Type B pancreatic cell (in vitro differentiated cells): ENCODE measurements at regions not wholly inside any gene's neighbourhood (a gene's known extent, or its start where the extent isn't known, plus 50 kb on each side); places are given as distances from the start of the nearest gene placed in this dataset.

Experiments used
- DNase-seq: peaks from one replicate; pipeline ENCODE4 v3.0.0; 2021; ENCODE audit warnings: mixed read lengths; ENCODE audit not compliant: unreplicated experiment; ENCODE audit errors: extremely low spot score
- H3K27ac Mint-ChIP-seq: 2 replicates; pipeline ENCODE4 v1.8.0; 2021; ENCODE audit warnings: mild to moderate bottlenecking, mixed read lengths
- H3K27me3 Mint-ChIP-seq: 2 replicates; pipeline ENCODE4 v1.8.0; 2021; ENCODE audit warnings: mixed read lengths
- H3K36me3 Mint-ChIP-seq: 2 replicates; pipeline ENCODE4 v1.8.0; 2021; ENCODE audit warnings: mixed read lengths
- H3K4me1 Mint-ChIP-seq: one replicate; pipeline ENCODE4 v1.8.0; 2021; ENCODE audit warnings: mixed read lengths; ENCODE audit not compliant: unreplicated experiment
- H3K4me3 Mint-ChIP-seq: 2 replicates; pipeline ENCODE4 v1.8.0; 2021; ENCODE audit warnings: mild to moderate bottlenecking, mixed read lengths
- H3K9me3 Mint-ChIP-seq: 2 replicates; pipeline ENCODE4 v1.8.0; 2021; ENCODE audit warnings: mixed read lengths
- TF ChIP-seq, protein P1 (sequence below): fragments of 200-600 bp; sonication (generic); conservative IDR thresholded peaks from 2 replicates; pipeline ENCODE4 v1.5.0; 2021; ENCODE audit warnings: antibody characterized with exemption, mild to moderate bottlenecking

DNA sequence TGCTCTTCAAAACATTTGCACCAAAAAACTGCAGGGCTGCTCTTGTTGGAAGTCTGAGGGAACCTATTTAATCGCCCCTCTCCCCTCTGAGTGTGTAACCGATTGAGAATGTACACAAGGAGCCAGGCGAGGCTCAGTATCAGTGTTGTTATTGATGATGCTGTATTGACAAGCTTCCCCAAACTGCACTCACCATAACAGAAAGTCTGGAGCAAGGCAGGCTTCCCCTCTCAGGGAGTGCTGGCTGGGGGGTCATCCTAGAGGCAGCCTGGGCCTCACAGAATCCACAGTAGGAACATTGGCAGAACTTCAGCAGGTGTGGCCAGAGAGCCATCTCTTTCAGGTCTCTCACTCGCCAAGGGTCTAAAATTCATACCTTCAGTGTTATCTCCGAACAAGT, 58.1 kb upstream of the TUNAR start:
- Mint-ChIP-seq H3K36me3 (no peaks in the 10 kb centered on the region), H3K27me3 (peaks cover 19% of the 10 kb centered on the region)

DNA sequence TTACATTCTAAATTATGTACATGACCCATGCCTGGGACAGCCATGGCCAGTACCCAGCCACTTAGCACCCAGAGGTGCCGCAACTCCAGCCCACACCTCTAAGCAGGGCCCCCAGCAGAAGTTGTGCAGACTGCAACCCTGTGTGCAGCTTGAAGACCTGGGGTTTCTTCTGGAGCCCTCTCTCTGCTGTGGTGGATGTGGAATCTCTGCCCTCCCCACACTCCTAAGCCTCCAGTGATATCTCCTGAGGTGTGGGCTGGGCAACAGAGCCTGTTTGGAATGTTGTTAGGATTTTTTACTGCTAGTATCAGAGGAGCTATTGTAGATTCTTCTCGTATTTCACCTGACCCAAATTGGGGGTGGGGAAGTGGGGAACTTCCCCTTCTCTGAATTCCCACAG, 59.4 kb upstream of the TUNAR start:
- TF ChIP-seq, protein P1, sequence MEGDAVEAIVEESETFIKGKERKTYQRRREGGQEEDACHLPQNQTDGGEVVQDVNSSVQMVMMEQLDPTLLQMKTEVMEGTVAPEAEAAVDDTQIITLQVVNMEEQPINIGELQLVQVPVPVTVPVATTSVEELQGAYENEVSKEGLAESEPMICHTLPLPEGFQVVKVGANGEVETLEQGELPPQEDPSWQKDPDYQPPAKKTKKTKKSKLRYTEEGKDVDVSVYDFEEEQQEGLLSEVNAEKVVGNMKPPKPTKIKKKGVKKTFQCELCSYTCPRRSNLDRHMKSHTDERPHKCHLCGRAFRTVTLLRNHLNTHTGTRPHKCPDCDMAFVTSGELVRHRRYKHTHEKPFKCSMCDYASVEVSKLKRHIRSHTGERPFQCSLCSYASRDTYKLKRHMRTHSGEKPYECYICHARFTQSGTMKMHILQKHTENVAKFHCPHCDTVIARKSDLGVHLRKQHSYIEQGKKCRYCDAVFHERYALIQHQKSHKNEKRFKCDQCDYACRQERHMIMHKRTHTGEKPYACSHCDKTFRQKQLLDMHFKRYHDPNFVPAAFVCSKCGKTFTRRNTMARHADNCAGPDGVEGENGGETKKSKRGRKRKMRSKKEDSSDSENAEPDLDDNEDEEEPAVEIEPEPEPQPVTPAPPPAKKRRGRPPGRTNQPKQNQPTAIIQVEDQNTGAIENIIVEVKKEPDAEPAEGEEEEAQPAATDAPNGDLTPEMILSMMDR: no peak
- peaks cover 19% of the 10 kb centered on the region for H3K27me3 Mint-ChIP-seq
- no peak overlapping the region for H3K4me3 Mint-ChIP-seq
- no peaks in the 10 kb centered on the region for H3K36me3 Mint-ChIP-seq
- DNase-seq: peak; percentile 36
- H3K9me3 Mint-ChIP-seq: no peaks in the 10 kb centered on the region
- H3K4me1 Mint-ChIP-seq: no peaks in the 10 kb centered on the region
- no peak overlapping the region for H3K27ac Mint-ChIP-seq

More for the DNA sequence above, 58.1 kb upstream of the TUNAR start:
- peak; percentile 22 for DNase-seq
- no peak overlapping the region for H3K27ac Mint-ChIP-seq
- TF ChIP-seq, protein P1: no peak
- no peaks in the 10 kb centered on the region for H3K4me1 Mint-ChIP-seq
- no peak overlapping the region for H3K4me3 Mint-ChIP-seq
- H3K9me3 Mint-ChIP-seq: no peaks in the 10 kb centered on the region

DNA sequence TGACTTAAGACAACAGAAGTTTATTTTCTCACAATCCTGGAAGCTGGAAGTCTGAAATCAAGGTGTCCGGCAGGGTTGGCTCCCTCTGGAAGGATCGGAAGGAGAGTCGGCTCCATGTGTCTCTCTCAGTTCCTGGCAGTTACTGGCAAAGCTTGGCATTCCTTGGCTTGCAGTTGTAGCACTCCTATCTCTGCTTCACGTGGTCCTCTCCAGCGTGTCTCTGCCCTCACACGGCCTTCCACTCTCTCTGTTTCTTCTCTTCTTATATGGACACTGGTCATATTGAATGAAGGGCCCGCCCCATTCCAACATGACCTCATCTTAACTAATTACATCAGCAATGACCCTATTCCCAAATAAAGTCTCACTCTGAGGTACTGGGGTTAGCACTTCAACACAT, 60.1 kb upstream of the TUNAR start:
- Mint-ChIP-seq H3K4me1 (no peaks in the 10 kb centered on the region), H3K4me3 (no peak overlapping the region), H3K27me3 (peaks cover 19% of the 10 kb centered on the region), H3K36me3 (no peaks in the 10 kb centered on the region), H3K27ac (no peak overlapping the region), H3K9me3 (no peaks in the 10 kb centered on the region)
- DNase-seq: peak; percentile 27
- TF ChIP-seq, protein P1: no peak

DNA sequence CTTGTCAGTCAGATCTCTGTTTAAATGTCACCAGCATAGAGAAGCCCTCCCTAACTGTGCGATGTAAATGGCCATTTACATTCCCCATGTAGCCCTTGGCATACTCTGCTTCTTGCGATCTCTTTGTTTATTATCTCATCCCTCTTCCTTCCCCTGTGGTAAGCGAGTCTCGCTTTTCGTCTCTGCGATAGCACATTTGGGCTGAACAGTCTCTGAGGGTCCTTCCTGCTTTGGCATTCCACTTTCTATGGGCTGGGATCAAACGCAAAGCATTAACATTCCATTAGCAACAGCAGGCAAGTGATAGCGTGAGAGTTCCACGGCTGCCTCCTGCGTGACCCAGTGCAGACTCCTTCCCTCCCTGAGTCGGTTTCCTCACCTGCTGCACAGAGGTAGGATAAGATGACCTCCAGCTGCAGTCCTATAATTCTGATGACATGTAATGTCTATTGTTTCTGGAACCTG, 61.4 kb upstream of the TUNAR start:
- H3K4me1 Mint-ChIP-seq: no peaks in the 10 kb centered on the region
- DNase-seq: peak; percentile 22
- H3K4me3 Mint-ChIP-seq: no peak overlapping the region
- no peak overlapping the region for H3K27ac Mint-ChIP-seq
- H3K27me3 Mint-ChIP-seq: peaks cover 14% of the 10 kb centered on the region
- H3K9me3 Mint-ChIP-seq: no peaks in the 10 kb centered on the region
- H3K36me3 Mint-ChIP-seq: no peaks in the 10 kb centered on the region
- TF ChIP-seq, protein P1: no peak

DNA sequence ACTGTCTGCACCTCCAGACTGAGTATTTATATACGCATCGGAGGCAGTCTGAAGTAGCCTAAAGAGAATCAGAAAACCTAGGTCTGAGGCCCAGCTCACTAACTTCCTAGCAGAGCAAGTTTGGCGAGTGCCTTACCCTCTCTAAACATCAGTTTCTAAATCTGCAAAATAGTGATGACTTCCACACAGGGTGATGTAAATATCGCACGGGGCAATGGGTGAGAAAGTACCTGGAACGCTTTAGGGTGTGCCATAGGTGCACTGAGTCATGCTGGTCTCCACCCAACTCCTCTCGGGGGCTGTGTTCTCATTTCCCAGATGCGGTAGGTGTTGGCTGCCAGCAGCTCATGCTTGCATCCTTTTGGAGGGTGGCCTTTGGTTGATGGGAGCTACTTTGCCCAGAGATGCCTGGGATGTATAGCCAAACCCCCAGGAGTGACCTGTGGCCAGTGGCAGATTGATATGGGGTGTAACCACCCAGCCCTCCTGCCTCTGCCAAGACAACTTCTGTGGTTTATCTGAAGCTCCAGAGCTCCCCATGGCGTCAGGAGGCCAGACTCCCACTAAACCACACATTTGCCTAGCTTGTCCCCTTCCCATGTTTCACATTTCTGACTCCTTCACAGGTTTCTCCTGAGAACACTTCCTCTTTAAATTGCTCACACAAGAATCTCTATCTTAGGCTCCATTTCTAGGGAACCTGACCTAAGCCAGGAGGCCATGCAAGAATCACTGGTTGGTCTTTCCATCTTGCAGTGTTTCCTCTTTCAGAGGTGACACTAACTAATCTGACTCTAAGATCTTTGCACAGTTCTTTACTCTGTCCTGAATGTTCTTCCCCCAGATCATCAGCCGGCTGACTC, 62.0 kb upstream of the TUNAR start:
- peaks cover 18% of the 10 kb centered on the region for H3K27me3 Mint-ChIP-seq

More for the DNA sequence above, 62.0 kb upstream of the TUNAR start:
- Mint-ChIP-seq H3K4me3 (no peak overlapping the region), H3K27ac (no peak overlapping the region), H3K36me3 (no peaks in the 10 kb centered on the region), H3K4me1 (no peaks in the 10 kb centered on the region), H3K9me3 (no peaks in the 10 kb centered on the region)
- TF ChIP-seq, protein P1: no peak
- peak; percentile 20 for DNase-seq
